Karpas-422 (cell line): ENCODE measurements at regions not wholly inside any gene's neighbourhood (a gene's known extent, or its start where the extent isn't known, plus 50 kb on each side); places are given as distances from the start of the nearest gene placed in this dataset.

Experiments used
- DNase-seq: peaks from one replicate; pipeline ENCODE4 v3.0.0-alpha.2; 2015
- H2AFZ ChIP-seq: fragments of 200-600 bp; sonication (generic); 2 replicates; pipeline ENCODE4 v1.6.1; 2014; ENCODE audit warnings: antibody characterized with exemption, low read length, mixed read lengths
- H3K27ac ChIP-seq: fragments of 200-600 bp; sonication (generic); 2 replicates; pipeline ENCODE4 v1.5.1; 2014; ENCODE audit warnings: mild to moderate bottlenecking, low read length, moderate library complexity
- H3K27me3 ChIP-seq: fragments of 200-600 bp; sonication (generic); 2 replicates; pipeline ENCODE4 v1.6.1; 2014; ENCODE audit warnings: low read length, mixed read lengths
- H3K36me3 ChIP-seq: fragments of 200-600 bp; sonication (generic); 2 replicates; pipeline ENCODE4 v1.6.1; 2014; ENCODE audit warnings: low read length, mixed read lengths; ENCODE audit not compliant: insufficient read depth
- H3K4me1 ChIP-seq: fragments of 200-600 bp; sonication (generic); 2 replicates; pipeline ENCODE4 v1.6.1; 2014; ENCODE audit warnings: mild to moderate bottlenecking, low read length, mixed read lengths
- H3K4me2 ChIP-seq: fragments of 200-600 bp; sonication (generic); 2 replicates; pipeline ENCODE4 v1.6.1; 2014; ENCODE audit warnings: low read length, low read depth, mild to moderate bottlenecking; ENCODE audit not compliant: poor library complexity, severe bottlenecking
- H3K4me3 ChIP-seq: fragments of 200-600 bp; sonication (generic); 2 replicates; pipeline ENCODE4 v1.5.1; 2014; ENCODE audit warnings: mild to moderate bottlenecking, antibody characterized with exemption, low read length, mixed read lengths
- H3K79me2 ChIP-seq: fragments of 200-600 bp; sonication (generic); 2 replicates; pipeline ENCODE4 v1.6.1; 2014; ENCODE audit warnings: mild to moderate bottlenecking, low read length, mixed read lengths
- H3K9ac ChIP-seq: fragments of 200-600 bp; sonication (generic); 2 replicates; pipeline ENCODE4 v1.6.0; 2014; ENCODE audit warnings: low read length
- H3K9me2 ChIP-seq: fragments of 200-600 bp; sonication (generic), shearing (Covaris generic); replicated peaks from 2 replicates; pipeline ENCODE4 v1.6.0; 2014; ENCODE audit warnings: mild to moderate bottlenecking, low read length, moderate library complexity; ENCODE audit not compliant: insufficient read depth
- H3K9me3 ChIP-seq: fragments of 300-700, 200-600 bp; sonication (generic); 2 replicates; pipeline ENCODE4 v1.6.1; 2014; ENCODE audit warnings: low read length, mixed read lengths
- H4K20me1 ChIP-seq: fragments of 200-600 bp; sonication (generic); 2 replicates; pipeline ENCODE4 v1.6.1; 2014; ENCODE audit warnings: mild to moderate bottlenecking, antibody characterized with exemption, low read length, low read depth; ENCODE audit not compliant: insufficient read depth

DNA sequence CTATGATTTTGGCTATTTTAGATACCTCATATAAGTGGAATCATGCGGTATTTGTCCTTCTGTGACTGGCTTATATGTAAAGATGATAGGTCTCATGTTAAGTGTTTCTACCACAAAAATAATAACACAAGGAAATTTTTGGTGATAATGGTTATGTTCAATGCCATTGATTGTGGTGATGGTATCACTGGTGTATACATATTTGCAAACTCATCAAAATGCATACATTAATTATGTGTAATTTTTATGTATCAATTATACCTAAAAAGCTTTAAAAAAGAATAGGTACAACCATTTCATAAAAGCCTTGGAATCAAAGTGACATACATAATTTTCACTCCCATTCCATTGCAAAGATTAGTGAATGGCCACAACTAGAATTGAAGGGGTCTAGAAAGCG is 178.3 kb upstream of the FMR1 start:
- Histone ChIP-seq H3K79me2 (no peaks in the 10 kb centered on the region), H3K27me3 (no peaks in the 10 kb centered on the region), H3K9me2 (no peaks in the 10 kb centered on the region), H3K4me2 (no peak overlapping the region), H3K9ac (no peak overlapping the region), H3K9me3 (no peaks in the 10 kb centered on the region), H4K20me1 (no peaks in the 10 kb centered on the region), H3K4me3 (no peak overlapping the region), H2AFZ (no peak overlapping the region), H3K36me3 (no peaks in the 10 kb centered on the region), H3K27ac (no peak overlapping the region), H3K4me1 (no peaks in the 10 kb centered on the region)
- DNase-seq, result no peak

GRCh38 chrX:147735364-147735763 is 176.4 kb upstream of the FMR1 start:
- Histone ChIP-seq H4K20me1 (no peaks in the 10 kb centered on the region), H3K9ac (no peak overlapping the region), H3K4me3 (no peak overlapping the region), H3K4me1 (no peaks in the 10 kb centered on the region), H3K36me3 (no peaks in the 10 kb centered on the region), H3K4me2 (no peak overlapping the region), H3K79me2 (no peaks in the 10 kb centered on the region), H3K27ac (no peak overlapping the region), H3K27me3 (no peaks in the 10 kb centered on the region), H3K9me2 (no peaks in the 10 kb centered on the region), H2AFZ (no peak overlapping the region), H3K9me3 (no peaks in the 10 kb centered on the region)
- no peak for DNase-seq

GRCh38 chrX:147736045-147736444 is 175.7 kb upstream of the FMR1 start:
- Histone ChIP-seq H3K27ac (no peak overlapping the region), H3K36me3 (no peaks in the 10 kb centered on the region), H4K20me1 (no peaks in the 10 kb centered on the region), H3K9ac (no peak overlapping the region), H3K4me1 (no peaks in the 10 kb centered on the region), H3K9me2 (no peaks in the 10 kb centered on the region), H3K4me3 (no peak overlapping the region), H3K27me3 (no peaks in the 10 kb centered on the region), H3K4me2 (no peak overlapping the region), H3K79me2 (no peaks in the 10 kb centered on the region), H3K9me3 (no peaks in the 10 kb centered on the region), H2AFZ (no peak overlapping the region)
- DNase-seq, result no peak

- Histone ChIP-seq H3K4me2 (no peak overlapping the region), H2AFZ (no peak overlapping the region), H3K79me2 (no peaks in the 10 kb centered on the region), H3K9ac (no peak overlapping the region), H3K4me3 (no peak overlapping the region), H4K20me1 (no peaks in the 10 kb centered on the region), H3K9me2 (no peaks in the 10 kb centered on the region), H3K9me3 (no peaks in the 10 kb centered on the region), H3K27me3 (no peaks in the 10 kb centered on the region), H3K4me1 (no peaks in the 10 kb centered on the region), H3K36me3 (no peaks in the 10 kb centered on the region), H3K27ac (no peak overlapping the region)
- DNase-seq, result no peak
Measured at GRCh38 chrX:147737690-147738089, 174.0 kb upstream of the FMR1 start.

DNA sequence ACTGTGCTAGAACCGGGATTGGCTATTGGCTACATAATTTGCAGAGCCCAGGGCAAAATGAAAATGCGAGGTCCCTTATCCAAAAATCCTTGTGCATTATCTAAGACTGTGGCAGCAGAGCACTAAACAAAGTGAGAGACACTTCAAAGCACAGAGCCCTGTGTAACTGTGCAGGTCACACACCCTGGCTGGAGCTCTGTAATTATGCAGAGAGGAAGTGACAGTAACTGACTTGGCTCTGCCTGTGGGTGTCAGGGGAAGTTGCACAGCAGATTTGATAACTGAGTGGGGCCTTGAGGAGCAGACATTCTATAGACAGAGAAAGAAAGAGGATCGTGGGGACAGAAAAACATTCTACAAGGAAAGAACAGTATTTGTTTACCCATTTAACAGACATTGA is 173.5 kb upstream of the FMR1 start:
- Histone ChIP-seq H3K9me3 (no peaks in the 10 kb centered on the region), H3K4me1 (no peaks in the 10 kb centered on the region), H3K9me2 (no peaks in the 10 kb centered on the region), H3K9ac (no peak overlapping the region), H3K36me3 (no peaks in the 10 kb centered on the region), H3K27ac (no peak overlapping the region), H3K79me2 (no peaks in the 10 kb centered on the region), H3K4me2 (no peak overlapping the region), H2AFZ (no peak overlapping the region), H4K20me1 (no peaks in the 10 kb centered on the region), H3K4me3 (no peak overlapping the region), H3K27me3 (no peaks in the 10 kb centered on the region)
- DNase-seq, result no peak

GRCh38 chrX:147739196-147739595 is 172.5 kb upstream of the FMR1 start:
- no peaks in the 10 kb centered on the region for H3K79me2 ChIP-seq
- no peaks in the 10 kb centered on the region for H3K4me1 ChIP-seq
- no peaks in the 10 kb centered on the region for H3K9me3 ChIP-seq
- no peak for DNase-seq
- no peaks in the 10 kb centered on the region for H3K9me2 ChIP-seq
- H4K20me1 ChIP-seq, result no peaks in the 10 kb centered on the region
- no peaks in the 10 kb centered on the region for H3K36me3 ChIP-seq
- no peak overlapping the region for H3K4me3 ChIP-seq
- H3K27ac ChIP-seq, result no peak overlapping the region
- no peak overlapping the region for H3K4me2 ChIP-seq
- H3K27me3 ChIP-seq, result no peaks in the 10 kb centered on the region
- no peak overlapping the region for H2AFZ ChIP-seq
- H3K9ac ChIP-seq, result no peak overlapping the region

DNA sequence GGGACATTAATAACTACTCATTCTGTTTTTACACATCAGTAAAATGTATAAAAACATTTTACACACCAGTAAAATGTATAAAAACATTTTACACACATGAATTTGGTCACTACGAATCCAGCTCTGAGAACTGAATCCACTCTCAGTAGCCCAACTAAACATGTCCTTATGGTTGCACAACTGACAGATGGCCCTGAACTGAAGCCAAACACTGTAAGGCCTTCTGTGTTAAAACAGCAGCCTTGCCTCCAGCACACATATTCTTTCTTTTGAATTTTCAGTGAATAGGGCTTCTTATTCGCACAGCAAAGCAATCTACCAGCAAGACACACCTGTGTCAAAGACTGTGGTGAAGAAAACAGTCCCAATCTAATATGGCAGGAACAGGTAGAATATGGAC is 169.9 kb upstream of the FMR1 start:
- Histone ChIP-seq H3K4me2 (no peak overlapping the region), H3K4me3 (no peak overlapping the region), H2AFZ (no peak overlapping the region), H3K79me2 (no peaks in the 10 kb centered on the region), H3K9ac (no peak overlapping the region), H4K20me1 (no peaks in the 10 kb centered on the region), H3K4me1 (no peaks in the 10 kb centered on the region), H3K36me3 (no peaks in the 10 kb centered on the region), H3K27me3 (no peaks in the 10 kb centered on the region), H3K27ac (no peak overlapping the region), H3K9me3 (no peaks in the 10 kb centered on the region), H3K9me2 (no peaks in the 10 kb centered on the region)
- DNase-seq, result no peak

DNA sequence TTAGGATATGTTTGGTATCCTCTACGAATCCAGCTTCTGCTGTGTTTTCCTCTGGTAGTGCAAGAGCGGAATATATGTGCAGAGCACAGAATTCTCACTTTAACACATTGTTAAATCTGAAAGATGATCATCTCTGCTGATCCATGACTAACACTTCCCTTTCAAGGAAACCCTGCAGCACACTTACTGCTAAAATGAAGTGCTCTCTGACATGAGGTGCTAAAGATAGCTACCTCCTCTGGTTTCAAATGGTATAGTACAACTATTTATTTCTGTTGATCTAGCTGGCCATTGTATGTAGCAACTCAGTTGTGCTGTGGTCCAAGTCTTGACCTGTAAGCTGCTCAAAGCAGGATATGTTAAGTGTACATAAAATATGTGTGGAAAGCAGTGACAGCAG is 162.4 kb upstream of the FMR1 start:
- Histone ChIP-seq H2AFZ (no peak overlapping the region), H3K27ac (no peak overlapping the region), H3K9me2 (no peaks in the 10 kb centered on the region), H3K9ac (no peak overlapping the region), H3K36me3 (no peaks in the 10 kb centered on the region), H3K9me3 (no peaks in the 10 kb centered on the region), H3K79me2 (no peaks in the 10 kb centered on the region), H3K4me2 (no peak overlapping the region), H4K20me1 (no peaks in the 10 kb centered on the region), H3K4me1 (no peaks in the 10 kb centered on the region), H3K27me3 (no peaks in the 10 kb centered on the region), H3K4me3 (no peak overlapping the region)
- DNase-seq, result no peak

DNA sequence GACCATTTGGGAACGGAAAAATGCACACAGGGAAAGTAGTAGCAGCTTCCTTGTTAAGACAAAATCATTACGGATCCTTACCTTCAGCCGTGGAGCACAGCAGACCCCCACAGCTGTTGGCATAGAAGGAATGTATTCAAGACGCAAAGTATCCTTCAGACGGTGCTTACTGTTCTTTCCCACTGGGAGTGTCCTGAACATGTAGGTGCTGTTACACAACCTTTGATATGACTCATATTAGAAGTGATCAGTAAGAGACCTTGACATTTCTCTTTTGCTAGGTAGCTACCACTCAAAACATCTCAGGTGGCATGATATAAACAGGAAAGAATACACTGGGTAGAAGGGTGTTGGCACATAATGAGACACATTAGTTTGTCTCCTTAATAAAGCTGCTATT is 154.0 kb upstream of the FMR1 start:
- Histone ChIP-seq H4K20me1 (no peaks in the 10 kb centered on the region), H3K9ac (no peak overlapping the region), H3K36me3 (no peaks in the 10 kb centered on the region), H3K27me3 (no peaks in the 10 kb centered on the region), H3K27ac (no peak overlapping the region), H3K79me2 (no peaks in the 10 kb centered on the region), H3K4me3 (no peak overlapping the region), H3K9me2 (no peaks in the 10 kb centered on the region), H3K4me1 (no peaks in the 10 kb centered on the region), H2AFZ (no peak overlapping the region), H3K4me2 (no peak overlapping the region), H3K9me3 (no peaks in the 10 kb centered on the region)
- DNase-seq, result no peak
